PFSK-1 (cell line): ENCODE measurements at regions not wholly inside any gene's neighbourhood (a gene's known extent, or its start where the extent isn't known, plus 50 kb on each side); places are given as distances from the start of the nearest gene placed in this dataset.

Source experiments
- FOXP2 ChIP-seq: optimal IDR thresholded peaks from 2 replicates; pipeline ENCODE3; 2011; ENCODE audit warnings: borderline replicate concordance, control low read depth, inconsistent platforms; ENCODE audit not compliant: insufficient read depth; ENCODE audit errors: extremely low read length, extremely low read depth
- POLR2AphosphoS5 ChIP-seq: IDR thresholded peaks from 2 replicates; pipeline ENCODE4 v1.6.1; 2012; ENCODE audit warnings: low read depth, mild to moderate bottlenecking, control low read depth, low read length, moderate library complexity
- REST ChIP-seq, 2 experiments: IDR thresholded peaks; 2 replicates each; pipeline versions ENCODE4 v1.6.1 to v1.8.0; 2011 to 2012; ENCODE audit warnings: low read depth in 2 of 2, low read length in 2 of 2, control low read depth in 1 of 2, inconsistent platforms in 1 of 2, mild to moderate bottlenecking in 1 of 2, moderate library complexity in 1 of 2; ENCODE audit not compliant: insufficient read depth in 1 of 2
- SIN3A ChIP-seq: IDR thresholded peaks from 2 replicates; pipeline ENCODE4 v1.6.1; 2012; ENCODE audit warnings: mild to moderate bottlenecking, low read length, moderate library complexity, borderline replicate concordance; ENCODE audit not compliant: insufficient read depth
- TAF1 ChIP-seq: IDR thresholded peaks from 2 replicates; pipeline ENCODE4 v1.6.1; 2012; ENCODE audit warnings: low read length, control low read depth, borderline replicate concordance; ENCODE audit not compliant: insufficient read depth

GRCh38 chr7:41624818-41625217 lies 78.1 kb downstream of the INHBA start:
- TF ChIP-seq FOXP2: no peak
- no peak for TF ChIP-seq REST (IDR thresholded peaks at IDR 0.05; ENCODE audit: insufficient read depth in 1 of 2, low read depth in 2 of 2, low read length in 2 of 2)
- no peak for TF ChIP-seq SIN3A

DNA sequence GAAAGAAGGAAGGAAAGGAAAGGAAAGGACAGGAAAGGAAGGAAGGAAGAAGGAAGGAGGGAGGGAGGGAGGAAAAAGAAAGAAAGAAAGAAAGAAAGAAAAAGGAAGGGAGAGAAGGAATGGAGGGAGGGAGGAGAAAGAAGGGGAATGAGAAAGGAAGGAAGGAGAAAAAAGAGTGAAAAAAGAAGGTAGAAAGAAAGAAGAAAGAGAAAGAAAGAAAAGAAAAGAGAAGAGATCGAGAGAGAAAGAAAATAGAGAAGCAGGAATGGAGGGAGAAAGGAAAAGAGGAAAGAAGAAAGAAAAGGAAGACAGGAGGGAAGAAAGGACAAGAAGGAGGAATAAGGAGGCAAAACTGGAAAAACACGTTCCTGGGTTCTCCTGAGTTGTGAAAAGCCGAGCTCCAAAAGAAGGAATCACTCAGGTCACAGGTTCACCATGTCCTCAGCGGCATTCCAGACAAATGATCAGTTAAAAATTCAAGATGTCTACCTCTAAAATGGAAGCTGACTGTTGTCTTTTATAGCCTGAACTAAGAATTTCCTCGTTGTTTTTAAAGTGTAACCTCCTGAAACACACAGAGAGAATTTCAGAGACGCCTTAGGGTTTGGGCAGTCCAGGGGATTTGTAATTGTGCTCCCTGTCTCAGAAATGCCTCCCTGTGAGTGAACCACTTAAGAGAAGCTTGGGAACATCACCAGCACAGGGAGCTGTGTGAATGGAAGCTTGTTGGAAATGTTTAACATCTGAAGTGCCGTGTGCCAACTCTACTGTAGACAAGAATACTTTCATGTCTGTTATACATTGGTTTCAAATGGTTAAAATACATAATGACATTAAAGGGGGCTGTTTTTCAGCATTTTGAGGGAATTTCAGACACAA lies 80.7 kb downstream of the INHBA start:
- TF ChIP-seq TAF1 (no peak), POLR2AphosphoS5 (no peak), FOXP2 (no peak), SIN3A (no peak), REST (IDR thresholded peaks at IDR 0.05; ENCODE audit: insufficient read depth in 1 of 2, low read depth in 2 of 2, low read length in 2 of 2) (no peak)

GRCh38 chr7:41617987-41618386 lies 84.9 kb downstream of the INHBA start:
- no peak for TF ChIP-seq POLR2AphosphoS5
- no peak for TF ChIP-seq FOXP2
- no peak for TF ChIP-seq REST (IDR thresholded peaks at IDR 0.05; ENCODE audit: insufficient read depth in 1 of 2, low read depth in 2 of 2, low read length in 2 of 2)
- no peak for TF ChIP-seq SIN3A
- TF ChIP-seq TAF1: no peak

- no peak for TF ChIP-seq POLR2AphosphoS5
- no peak for TF ChIP-seq TAF1
Measured at GRCh38 chr7:41612798-41613197, 90.1 kb downstream of the INHBA start.

GRCh38 chr7:41612386-41612785 lies 90.5 kb downstream of the INHBA start:
- no peak for TF ChIP-seq POLR2AphosphoS5
- no peak for TF ChIP-seq FOXP2
- no peak for TF ChIP-seq SIN3A
- no peak for TF ChIP-seq TAF1
- no peak for TF ChIP-seq REST (IDR thresholded peaks at IDR 0.05; ENCODE audit: insufficient read depth in 1 of 2, low read depth in 2 of 2, low read length in 2 of 2)
